HL-60 (cell line): ENCODE measurements at regions not wholly inside any gene's neighbourhood (a gene's known extent, or its start where the extent isn't known, plus 50 kb on each side); places are given as distances from the start of the nearest gene placed in this dataset.

Source experiments
- DNase-seq, 2 experiments: peaks; one replicate each; pipeline ENCODE4 v3.0.0-alpha.2; 2010 to 2020; ENCODE audit warnings: low read depth in 1 of 2, low spot score in 1 of 2
- H3K27ac ChIP-seq: fragments of 250-450 bp; sonication (Bioruptor Pico); replicated peaks from 2 replicates; pipeline ENCODE4 v1.5.1; 2020; ENCODE audit warnings: mild to moderate bottlenecking, moderate library complexity
- H3K27me3 ChIP-seq: fragments of 250-450 bp; sonication (Bioruptor Pico); 2 replicates; pipeline ENCODE4 v1.5.1; 2021; ENCODE audit warnings: mild to moderate bottlenecking, moderate library complexity; ENCODE audit not compliant: insufficient read depth, poor library complexity, severe bottlenecking
- H3K4me3 ChIP-seq: replicated peaks from 2 replicates; pipeline ENCODE4 v1.5.1; 2011; ENCODE audit warnings: mild to moderate bottlenecking, control low read depth, low read length; ENCODE audit not compliant: insufficient read depth
- CTCF ChIP-seq: IDR thresholded peaks from one replicate; pipeline ENCODE4 v1.5.1; 2011; ENCODE audit warnings: low read length, control low read depth, inconsistent platforms; ENCODE audit not compliant: insufficient read depth
- GABPA ChIP-seq: IDR thresholded peaks from 2 replicates; pipeline ENCODE4 v1.6.1; 2012; ENCODE audit warnings: low read depth
- POLR2AphosphoS5 ChIP-seq: IDR thresholded peaks from 2 replicates; pipeline ENCODE4 v1.6.1; 2012; ENCODE audit warnings: low read depth
- SPI1 ChIP-seq: IDR thresholded peaks from 2 replicates; pipeline ENCODE4 v1.6.1; 2012; ENCODE audit warnings: low read depth, mild to moderate bottlenecking, borderline replicate concordance
- TF ChIP-seq, protein P1 (sequence below): IDR thresholded peaks from 2 replicates; pipeline ENCODE4 v1.6.1; 2012; ENCODE audit warnings: low read depth; ENCODE audit not compliant: insufficient replicate concordance

DNA sequence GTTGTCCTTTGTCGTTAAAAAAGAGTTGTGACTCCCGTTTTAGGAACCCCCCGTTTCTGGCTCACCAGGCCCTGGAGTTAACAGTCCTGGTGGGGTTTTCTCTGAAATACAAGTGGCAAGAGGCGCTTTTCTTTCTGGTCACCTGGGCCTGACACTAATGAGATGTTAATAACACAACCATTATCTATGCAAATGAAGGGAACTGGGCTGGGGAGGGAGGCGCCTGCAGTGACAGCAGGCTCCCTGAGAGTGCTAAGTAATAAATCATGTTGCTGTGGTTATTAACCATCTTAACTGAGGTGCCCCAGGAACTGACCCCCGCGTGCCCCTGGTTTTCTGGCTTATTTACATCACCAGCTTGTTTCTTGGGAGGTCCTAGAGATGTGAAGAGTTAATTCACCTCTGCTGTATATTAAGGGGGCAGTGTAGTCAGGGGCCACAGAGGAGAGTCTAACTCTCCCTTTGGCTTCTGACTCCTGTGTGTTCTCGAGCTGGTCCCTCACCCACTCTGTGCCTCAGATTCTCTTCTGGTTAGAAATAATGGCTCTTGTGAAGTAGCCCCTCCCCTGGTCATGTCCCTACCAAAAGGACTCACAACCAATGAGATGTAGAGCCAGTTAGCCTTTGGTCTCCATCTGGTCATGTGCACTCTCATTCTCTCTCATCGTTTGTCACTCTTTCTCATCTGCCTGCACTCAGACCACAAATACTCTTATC lies 276.6 kb upstream of the CADM1 start:
- H3K4me3 ChIP-seq: no peak overlapping the region
- TF ChIP-seq, protein P1, sequence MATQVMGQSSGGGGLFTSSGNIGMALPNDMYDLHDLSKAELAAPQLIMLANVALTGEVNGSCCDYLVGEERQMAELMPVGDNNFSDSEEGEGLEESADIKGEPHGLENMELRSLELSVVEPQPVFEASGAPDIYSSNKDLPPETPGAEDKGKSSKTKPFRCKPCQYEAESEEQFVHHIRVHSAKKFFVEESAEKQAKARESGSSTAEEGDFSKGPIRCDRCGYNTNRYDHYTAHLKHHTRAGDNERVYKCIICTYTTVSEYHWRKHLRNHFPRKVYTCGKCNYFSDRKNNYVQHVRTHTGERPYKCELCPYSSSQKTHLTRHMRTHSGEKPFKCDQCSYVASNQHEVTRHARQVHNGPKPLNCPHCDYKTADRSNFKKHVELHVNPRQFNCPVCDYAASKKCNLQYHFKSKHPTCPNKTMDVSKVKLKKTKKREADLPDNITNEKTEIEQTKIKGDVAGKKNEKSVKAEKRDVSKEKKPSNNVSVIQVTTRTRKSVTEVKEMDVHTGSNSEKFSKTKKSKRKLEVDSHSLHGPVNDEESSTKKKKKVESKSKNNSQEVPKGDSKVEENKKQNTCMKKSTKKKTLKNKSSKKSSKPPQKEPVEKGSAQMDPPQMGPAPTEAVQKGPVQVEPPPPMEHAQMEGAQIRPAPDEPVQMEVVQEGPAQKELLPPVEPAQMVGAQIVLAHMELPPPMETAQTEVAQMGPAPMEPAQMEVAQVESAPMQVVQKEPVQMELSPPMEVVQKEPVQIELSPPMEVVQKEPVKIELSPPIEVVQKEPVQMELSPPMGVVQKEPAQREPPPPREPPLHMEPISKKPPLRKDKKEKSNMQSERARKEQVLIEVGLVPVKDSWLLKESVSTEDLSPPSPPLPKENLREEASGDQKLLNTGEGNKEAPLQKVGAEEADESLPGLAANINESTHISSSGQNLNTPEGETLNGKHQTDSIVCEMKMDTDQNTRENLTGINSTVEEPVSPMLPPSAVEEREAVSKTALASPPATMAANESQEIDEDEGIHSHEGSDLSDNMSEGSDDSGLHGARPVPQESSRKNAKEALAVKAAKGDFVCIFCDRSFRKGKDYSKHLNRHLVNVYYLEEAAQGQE: no peak
- TF ChIP-seq POLR2AphosphoS5 (no peak), GABPA (no peak), CTCF (no peak), SPI1 (no peak)
- H3K27me3 ChIP-seq: peaks cover 3% of the 10 kb centered on the region
- no peak overlapping the region for H3K27ac ChIP-seq
- DNase-seq: no peak

DNA sequence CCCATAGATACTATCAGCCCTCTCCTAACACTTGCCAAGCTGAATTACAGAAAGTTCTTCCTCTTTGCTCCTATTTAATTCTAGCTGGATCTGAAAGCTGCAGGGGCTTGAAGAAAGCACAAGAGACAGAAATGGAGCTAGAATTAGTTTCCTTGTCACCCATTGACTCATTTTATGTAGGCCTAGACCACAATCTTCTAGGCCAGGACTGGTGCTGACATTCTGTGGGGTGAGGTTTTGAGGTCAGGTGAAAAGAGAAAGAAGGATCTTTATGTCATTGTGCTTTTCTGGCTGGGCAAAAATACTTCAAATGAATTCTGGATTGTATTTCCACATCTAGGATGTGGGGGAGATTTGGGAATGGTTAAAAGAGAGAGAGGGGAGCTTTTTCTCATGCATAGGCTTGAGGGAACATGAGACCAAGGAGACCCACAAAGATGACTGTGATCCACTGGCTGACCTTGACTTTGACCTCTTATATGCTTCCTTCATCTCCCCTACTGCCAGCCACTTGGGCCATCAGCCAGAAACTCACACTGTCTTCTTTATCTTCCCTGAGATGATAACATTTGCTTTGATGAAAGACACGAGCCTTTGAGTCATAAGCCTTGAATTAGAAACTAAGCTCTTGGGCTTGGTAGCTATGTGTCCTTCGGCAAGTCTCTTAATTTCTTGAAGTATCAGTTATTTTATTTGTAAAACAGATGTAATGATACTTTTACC lies 274.9 kb upstream of the CADM1 start:
- no peak for DNase-seq
- H3K27me3 ChIP-seq: peaks cover 1% of the 10 kb centered on the region
- TF ChIP-seq GABPA (no peak), SPI1 (no peak), CTCF (no peak)
- TF ChIP-seq, protein P1: no peak
- H3K4me3 ChIP-seq: no peak overlapping the region
- H3K27ac ChIP-seq: no peak overlapping the region

DNA sequence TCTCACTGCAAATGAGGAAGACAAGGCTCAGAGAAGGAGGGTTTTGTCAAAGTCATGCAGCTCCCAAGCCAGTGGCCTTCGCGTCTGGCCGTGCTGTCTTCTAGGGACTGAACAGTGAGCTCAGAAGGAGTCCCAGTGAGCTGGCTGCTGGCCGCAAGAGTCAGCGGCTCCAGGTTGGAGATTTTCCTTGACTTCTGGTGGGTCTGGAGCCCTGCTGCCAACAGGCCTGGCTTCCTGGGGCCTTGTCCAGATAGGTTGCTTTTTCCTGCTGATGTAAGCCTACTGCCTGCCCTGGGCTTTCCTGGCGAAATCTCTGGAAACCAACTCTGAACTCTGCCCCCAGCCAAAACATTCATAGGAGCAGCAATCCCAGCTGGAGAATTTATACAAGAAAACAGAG lies 272.7 kb upstream of the CADM1 start:
- DNase-seq: no peak
- Histone ChIP-seq H3K27me3 (no peaks in the 10 kb centered on the region), H3K4me3 (no peak overlapping the region), H3K27ac (no peak overlapping the region)
- TF ChIP-seq POLR2AphosphoS5 (no peak), CTCF (no peak), GABPA (no peak), SPI1 (no peak)
- TF ChIP-seq, protein P1: no peak
